GM18870 (cell line): ENCODE measurements at regions not wholly inside any gene's neighbourhood (a gene's known extent, or its start where the extent isn't known, plus 50 kb on each side); places are given as distances from the start of the nearest gene placed in this dataset.

Experiments
- ATAC-seq: cut with Tn5 transposase; IDR thresholded peaks from one replicate; pipeline ENCODE4 v1.9.1; 2021; ENCODE audit warnings: moderate library complexity; ENCODE audit not compliant: unreplicated experiment

DNA sequence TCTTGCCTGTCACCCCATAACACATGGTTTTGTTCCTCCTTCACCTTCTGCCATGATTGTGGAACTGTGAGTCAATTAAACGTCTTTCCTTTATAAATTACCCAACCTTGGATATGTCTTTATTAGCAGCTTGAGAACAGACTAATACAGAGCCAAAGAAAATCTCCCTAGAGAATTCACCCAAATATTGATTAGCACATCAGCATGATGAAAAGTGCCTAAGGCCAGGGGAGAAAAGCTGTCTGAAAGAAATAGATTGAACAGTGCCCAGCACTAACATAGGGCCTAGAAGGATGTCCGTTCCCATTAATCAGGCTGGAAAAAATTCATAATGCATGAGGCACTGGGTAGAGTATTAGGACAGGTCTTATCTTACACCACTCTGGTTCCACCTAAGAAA is 111.9 kb upstream of the CALN1 start:
- ATAC-seq, result no peak

DNA sequence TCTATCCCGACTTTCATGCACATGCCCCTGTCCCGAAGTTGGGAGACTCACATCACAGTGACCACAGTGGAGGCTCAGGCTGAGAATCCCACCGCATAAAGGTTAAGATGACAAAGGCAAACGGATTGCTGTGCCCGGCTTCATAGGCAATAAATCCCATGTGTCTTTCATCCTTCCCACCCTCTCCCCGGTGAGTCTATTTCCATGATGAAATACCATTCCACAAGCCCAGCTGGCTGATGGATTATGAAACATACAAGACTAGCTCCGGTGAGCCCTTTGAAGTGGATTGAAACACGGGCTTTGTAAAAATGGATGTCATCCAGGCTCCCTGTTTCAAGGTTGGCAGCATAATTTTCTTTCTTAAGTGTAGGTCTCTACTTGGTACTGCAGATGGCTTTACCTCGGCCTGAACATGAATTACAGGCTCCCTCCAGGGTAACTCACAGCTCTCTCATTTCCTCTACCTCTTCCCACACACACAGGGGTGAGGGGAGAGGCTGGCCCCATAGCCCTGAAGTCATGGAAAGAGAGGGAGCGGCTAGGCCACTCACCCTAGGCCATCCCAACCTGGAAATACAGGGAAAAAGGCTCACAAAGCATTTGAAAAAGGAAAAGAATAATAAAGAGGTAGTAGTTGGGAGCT is 92.0 kb upstream of the CALN1 start:
- ATAC-seq, result no peak

GRCh38 chr7:72503644-72504043 is 91.5 kb upstream of the CALN1 start:
- no peak for ATAC-seq

GRCh38 chr7:72494807-72495206 is 82.7 kb upstream of the CALN1 start:
- no peak for ATAC-seq

DNA sequence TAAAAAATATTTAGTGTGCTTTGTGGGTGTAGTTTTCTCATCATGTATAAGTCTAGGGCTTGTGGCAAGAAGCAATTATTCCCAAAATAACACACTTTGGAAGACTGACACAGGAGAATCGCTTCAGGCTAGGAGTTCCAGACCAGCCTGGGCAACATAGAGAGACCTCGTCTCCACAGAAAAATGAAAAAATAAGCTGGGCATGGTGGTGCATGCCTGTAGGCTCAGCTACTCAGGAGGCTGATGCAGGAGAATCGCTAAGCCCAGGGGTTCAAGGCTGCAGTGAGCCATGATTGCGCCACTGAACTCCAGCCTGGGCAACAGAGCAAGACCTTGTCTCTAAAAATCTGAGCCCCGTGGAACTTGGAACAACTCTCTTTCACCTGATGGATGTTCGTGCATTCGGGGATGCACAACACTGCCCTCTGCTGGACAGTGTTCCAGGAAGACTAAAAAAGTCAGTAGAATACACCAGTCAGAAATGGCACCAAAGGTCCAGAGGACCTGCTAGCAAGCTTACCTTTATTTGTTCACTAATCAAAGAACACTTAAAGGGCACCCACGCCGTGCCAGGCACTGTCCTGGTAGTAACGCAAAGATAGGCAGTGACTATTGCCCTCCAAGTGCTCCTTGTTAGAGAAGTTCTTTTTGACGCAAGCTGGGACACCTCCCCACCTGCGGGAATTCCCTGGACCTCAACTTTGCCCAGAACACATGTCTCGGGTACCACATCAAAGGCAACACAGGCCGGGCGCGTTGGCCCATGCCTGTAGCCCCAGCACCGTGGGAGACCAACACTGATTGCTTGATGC is 81.9 kb upstream of the CALN1 start:
- peak; percentile 68 for ATAC-seq

- no peak for ATAC-seq
Observed at GRCh38 chr7:72492461-72493065, 80.4 kb upstream of the CALN1 start.

DNA sequence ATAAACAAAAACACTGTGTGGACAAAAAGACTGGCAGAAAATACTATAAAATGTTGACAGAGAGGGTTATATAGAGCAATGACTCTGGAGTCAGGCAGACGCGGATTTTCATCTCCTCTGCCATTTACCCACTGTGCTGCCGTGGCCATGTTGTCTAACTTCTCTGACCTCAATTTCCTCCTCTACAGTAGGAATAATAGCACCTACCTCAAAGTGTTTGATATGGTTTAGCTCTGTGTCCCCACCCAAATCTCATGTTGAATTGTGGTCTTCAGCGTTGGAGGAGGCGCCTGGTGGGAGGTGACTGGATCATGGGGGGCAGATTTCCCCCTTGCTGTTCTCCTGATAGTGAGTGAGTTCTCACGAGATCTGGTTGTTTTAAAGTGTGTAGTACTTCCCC is 78.2 kb upstream of the CALN1 start:
- no peak for ATAC-seq

DNA sequence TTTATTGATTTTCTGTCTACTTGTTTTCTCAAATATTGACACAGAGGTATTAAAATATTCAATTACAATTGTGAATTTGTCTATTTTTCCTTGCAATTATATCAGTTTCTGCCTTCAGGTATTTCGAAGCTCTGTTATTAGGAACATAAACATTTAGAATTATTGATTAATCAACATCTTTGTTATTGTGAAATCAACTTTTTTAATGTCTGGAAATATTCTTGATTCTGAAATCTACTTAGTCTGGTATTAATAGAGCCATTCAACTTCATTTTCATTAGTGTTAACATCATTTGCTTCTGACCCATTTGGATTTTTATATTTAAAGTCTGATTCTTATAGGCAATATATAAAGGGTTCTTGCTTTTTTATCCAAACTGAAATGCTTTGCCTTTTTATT is 69.8 kb upstream of the CALN1 start:
- ATAC-seq, result no peak

- no peak for ATAC-seq
Observed at GRCh38 chr7:72476608-72477305, 64.6 kb upstream of the CALN1 start.

DNA sequence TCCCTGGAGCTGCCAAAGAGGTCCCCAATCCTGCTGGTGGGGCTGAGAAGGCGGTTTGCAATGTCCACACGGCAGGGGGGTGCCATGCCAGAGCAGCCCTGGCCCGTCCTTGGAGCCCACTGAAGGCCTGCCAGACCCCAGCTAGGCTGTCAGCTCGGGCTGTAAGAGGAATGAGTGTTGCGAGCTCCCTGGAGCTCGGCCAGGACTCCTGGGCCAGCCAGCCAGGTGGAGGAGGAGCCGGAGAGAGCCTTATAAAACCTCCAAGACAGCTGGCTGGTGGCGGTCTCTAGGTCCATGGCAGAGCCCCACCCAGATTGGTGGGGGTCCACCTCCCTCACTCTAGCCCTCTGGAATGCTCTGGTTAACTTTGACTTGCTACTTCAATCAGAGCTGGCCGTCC is 55.1 kb upstream of the CALN1 start:
- no peak for ATAC-seq

- ATAC-seq, result no peak
Observed at GRCh38 chr7:72466797-72467196, 54.7 kb upstream of the CALN1 start.

GRCh38 chr7:72465521-72465920 is 53.4 kb upstream of the CALN1 start:
- no peak for ATAC-seq

DNA sequence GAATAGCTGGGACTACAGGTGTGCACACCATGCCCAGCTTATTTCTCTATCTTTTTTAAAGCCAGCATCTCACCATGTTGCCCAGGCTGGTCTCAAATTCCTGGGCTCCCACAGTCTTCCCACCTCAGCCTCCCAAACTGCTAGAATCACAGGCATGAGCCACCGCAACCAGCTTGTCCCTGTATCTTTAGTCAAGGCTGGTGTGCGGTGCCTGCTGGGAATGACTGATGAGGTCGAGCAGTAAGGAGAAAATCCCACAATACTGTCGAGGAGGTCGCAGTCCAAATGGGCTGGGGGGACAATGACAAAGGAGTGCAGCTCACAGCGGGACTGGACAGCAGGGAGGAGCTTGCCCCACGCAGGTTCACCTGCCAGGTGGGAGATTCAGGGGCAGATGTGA is 50.2 kb upstream of the CALN1 start:
- ATAC-seq, result no peak
